OCI-LY1 (cell line): ENCODE measurements at regions not wholly inside any gene's neighbourhood (a gene's known extent, or its start where the extent isn't known, plus 50 kb on each side); places are given as distances from the start of the nearest gene placed in this dataset.

Source experiments
- H2AFZ ChIP-seq: fragments of 200-600 bp; sonication (generic), shearing (Covaris generic); 2 replicates; pipeline ENCODE4 v1.6.0; 2014; ENCODE audit warnings: antibody characterized with exemption, mild to moderate bottlenecking, low read length
- H3F3A ChIP-seq: fragments of 200-600 bp; sonication (generic), shearing (Covaris generic); 2 replicates; pipeline ENCODE4 v1.6.0; 2014; ENCODE audit warnings: mild to moderate bottlenecking, antibody characterized with exemption, low read length, moderate library complexity; ENCODE audit not compliant: insufficient read depth
- H3K27ac ChIP-seq: fragments of 200-600 bp; sonication (generic); 2 replicates; pipeline ENCODE4 v1.5.1; 2014; ENCODE audit warnings: low read length, mixed run types, mild to moderate bottlenecking, low read depth; ENCODE audit not compliant: poor library complexity, severe bottlenecking
- H3K27me3 ChIP-seq: fragments of 200-600 bp; sonication (generic); 2 replicates; pipeline ENCODE4 v1.6.0; 2014; ENCODE audit warnings: antibody characterized with exemption, mild to moderate bottlenecking, low read length, moderate library complexity; ENCODE audit not compliant: insufficient read depth
- H3K36me3 ChIP-seq: fragments of 200-600 bp; sonication (generic); 2 replicates; pipeline ENCODE4 v1.6.1; 2014; ENCODE audit warnings: mild to moderate bottlenecking, antibody characterized with exemption, low read length, moderate library complexity, mixed read lengths; ENCODE audit not compliant: insufficient read depth
- H3K4me1 ChIP-seq: fragments of 200-600 bp; sonication (generic); 2 replicates; pipeline ENCODE4 v1.5.1; 2014; ENCODE audit warnings: mild to moderate bottlenecking, low read length, moderate library complexity; ENCODE audit not compliant: insufficient read depth, severe bottlenecking
- H3K4me2 ChIP-seq: fragments of 200-600 bp; sonication (generic), shearing (Covaris generic); 2 replicates; pipeline ENCODE4 v1.6.1; 2014; ENCODE audit warnings: low read length
- H3K4me3 ChIP-seq: fragments of 200-600 bp; sonication (generic); 2 replicates; pipeline ENCODE4 v1.5.1; 2014; ENCODE audit warnings: low read length, low read depth, mild to moderate bottlenecking, mixed read lengths; ENCODE audit not compliant: poor library complexity, severe bottlenecking
- H3K79me2 ChIP-seq: fragments of 200-600 bp; shearing (Covaris generic); 2 replicates; pipeline ENCODE4 v1.6.1; 2016; ENCODE audit warnings: mixed run types, low read length, mixed read lengths; ENCODE audit not compliant: insufficient read depth
- H3K9ac ChIP-seq: fragments of 200-600 bp; sonication (generic), shearing (Covaris generic); 2 replicates; pipeline ENCODE4 v1.6.1; 2014; ENCODE audit warnings: mild to moderate bottlenecking, low read length, mixed read lengths
- H3K9me2 ChIP-seq: fragments of 200-600 bp; sonication (generic), shearing (Covaris generic); 2 replicates; pipeline ENCODE4 v1.6.1; 2014; ENCODE audit warnings: low read depth, mild to moderate bottlenecking, low read length, mixed read lengths
- H3K9me3 ChIP-seq: fragments of 200-600 bp; shearing (Covaris generic); 2 replicates; pipeline ENCODE4 v1.6.1; 2014; ENCODE audit warnings: low read length, mixed read lengths
- H4K20me1 ChIP-seq: fragments of 200-600 bp; sonication (generic), shearing (Covaris generic); 2 replicates; pipeline ENCODE4 v1.6.0; 2016; ENCODE audit warnings: mild to moderate bottlenecking, low read length; ENCODE audit not compliant: insufficient read depth
- CTCF ChIP-seq: fragments of 200-600 bp; sonication (generic), shearing (Covaris generic); IDR thresholded peaks from 2 replicates; pipeline ENCODE4 v1.5.1; 2017; ENCODE audit warnings: mild to moderate bottlenecking, antibody characterized with exemption, low read length, moderate library complexity, mixed read lengths
- EZH2 ChIP-seq: fragments of 200-600 bp; sonication (generic), shearing (Covaris generic); IDR thresholded peaks from 2 replicates; pipeline ENCODE4 v1.8.0; 2017; ENCODE audit warnings: borderline replicate concordance, mixed run types, mild to moderate bottlenecking, antibody characterized with exemption, low read length, moderate library complexity, mixed read lengths

GRCh38 chr17:72413077-72414031 lies 292.5 kb downstream of the SOX9 start:
- Histone ChIP-seq H3K79me2 (no peaks in the 10 kb centered on the region), H3K9ac (no peak overlapping the region), H3K4me3 (no peak overlapping the region), H3K27me3 (no peaks in the 10 kb centered on the region; the same call in 1 of the 2 replicates), H2AFZ (no peak overlapping the region), H3F3A (no peaks in the 10 kb centered on the region), H3K4me2 (no peak overlapping the region), H3K9me3 (0 out of 2 replicates have a peak, but pooled peaks cover 3% of the 10 kb centered on the region), H3K9me2 (no peaks in the 10 kb centered on the region), H3K36me3 (no peaks in the 10 kb centered on the region), H3K27ac (no peak overlapping the region), H4K20me1 (no peaks in the 10 kb centered on the region), H3K4me1 (no peaks in the 10 kb centered on the region)
- no peak for TF ChIP-seq CTCF
- TF ChIP-seq EZH2 = no peak

- Histone ChIP-seq H3K27ac (no peak overlapping the region), H3K27me3 (no peaks in the 10 kb centered on the region; the same call in 1 of the 2 replicates), H3K36me3 (no peaks in the 10 kb centered on the region), H3K79me2 (no peaks in the 10 kb centered on the region), H3K9ac (no peak overlapping the region), H4K20me1 (no peaks in the 10 kb centered on the region), H3K9me2 (no peaks in the 10 kb centered on the region), H3F3A (no peaks in the 10 kb centered on the region), H3K9me3 (0 out of 2 replicates have a peak, but pooled peaks cover 3% of the 10 kb centered on the region), H3K4me1 (no peaks in the 10 kb centered on the region), H3K4me3 (no peak overlapping the region), H3K4me2 (no peak overlapping the region), H2AFZ (no peak overlapping the region)
- TF ChIP-seq EZH2 (no peak), CTCF (no peak)
These were observed 293.2 kb downstream of the SOX9 start for GRCh38 chr17:72414032-72414396.

GRCh38 chr17:72414967-72415853 lies 294.4 kb downstream of the SOX9 start:
- Histone ChIP-seq H4K20me1 (no peaks in the 10 kb centered on the region), H3K9me2 (no peaks in the 10 kb centered on the region), H3K27ac (no peak overlapping the region), H3K4me2 (no peak overlapping the region), H3F3A (no peaks in the 10 kb centered on the region), H3K79me2 (no peaks in the 10 kb centered on the region), H2AFZ (no peak overlapping the region), H3K36me3 (no peaks in the 10 kb centered on the region), H3K4me1 (no peaks in the 10 kb centered on the region), H3K9ac (no peak overlapping the region), H3K27me3 (no peaks in the 10 kb centered on the region; the same call in 1 of the 2 replicates), H3K9me3 (0 out of 2 replicates have a peak, but pooled peaks cover 3% of the 10 kb centered on the region), H3K4me3 (no peak overlapping the region)
- TF ChIP-seq EZH2 = no peak
- no peak for TF ChIP-seq CTCF
